HEK293 (cell line): ENCODE measurements at regions not wholly inside any gene's neighbourhood (a gene's known extent, or its start where the extent isn't known, plus 50 kb on each side); places are given as distances from the start of the nearest gene placed in this dataset.

Source experiments
- CTCF ChIA-PET: fragments of 350-600 bp; formaldehyde crosslinking; extraction: SDS; loops from one replicate; lab custom pipeline; 2021; ENCODE audit warnings: antibody characterized with exemption; lab: Yijun Ruan, JAX
- POLR2A ChIA-PET: fragments of 300-600 bp; formaldehyde crosslinking; extraction: SDS; loops from one replicate; lab custom pipeline; 2020; ENCODE audit warnings: antibody characterized with exemption, inconsistent platforms; lab: Yijun Ruan, JAX
- H3K27ac ChIP-seq: fragments of 200-500 bp; sonication (Bioruptor generic); 2 replicates; pipeline ENCODE4 v1.5.1; 2014; ENCODE audit warnings: low read depth, low read length, control low read depth, inconsistent platforms; ENCODE audit errors: extremely low read depth
- H3K36me3 ChIP-seq, 2 experiments: fragments of 200-500 bp in 1 of 2; sonication (Bioruptor generic) in 1 of 2; 1 replicate in 1 of 2; 2 replicates in 1 of 2; pipeline ENCODE4 v1.5.1; 2014 to 2017; ENCODE audit warnings: inconsistent platforms in 2 of 2, low read length in 2 of 2; ENCODE audit not compliant: control insufficient read depth in 2 of 2, insufficient read depth in 1 of 2
- H3K4me1 ChIP-seq: fragments of 200-500 bp; sonication (Bioruptor generic); 2 replicates; pipeline ENCODE4 v1.5.1; 2014; ENCODE audit warnings: mild to moderate bottlenecking, low read length, inconsistent platforms; ENCODE audit not compliant: control insufficient read depth, insufficient read depth
- H3K4me3 ChIP-seq: 2 replicates; pipeline ENCODE4 v1.5.1; 2011; ENCODE audit warnings: low read depth, mild to moderate bottlenecking, control low read depth, low read length, moderate library complexity
- H3K9me3 ChIP-seq: fragments of 200-500 bp; sonication (Bioruptor generic); 2 replicates; pipeline ENCODE4 v1.5.1; 2014; ENCODE audit warnings: low read depth, low read length, inconsistent platforms; ENCODE audit not compliant: control insufficient read depth, insufficient read depth
- GLIS2 ChIP-seq: fragments of 450-650 bp; formaldehyde crosslinking; IDR thresholded peaks from 2 replicates; pipeline ENCODE4 v1.5.1; 2016; ENCODE audit warnings: missing biosample characterization, missing genetic modification characterization
- KLF1 ChIP-seq: fragments of 450-650 bp; formaldehyde crosslinking; IDR thresholded peaks from 2 replicates; pipeline ENCODE4 v1.5.1; 2016; ENCODE audit warnings: missing biosample characterization, missing genetic modification characterization
- MYNN ChIP-seq: fragments of 450-650 bp; formaldehyde crosslinking; IDR thresholded peaks from 2 replicates; pipeline ENCODE4 v1.5.1; 2016; ENCODE audit warnings: missing biosample characterization, missing genetic modification characterization, borderline replicate concordance
- WT1 ChIP-seq: fragments of 450-650 bp; formaldehyde crosslinking; IDR thresholded peaks from 2 replicates; pipeline ENCODE4 v1.5.1; 2016; ENCODE audit warnings: missing biosample characterization, missing genetic modification characterization
- ZBTB7A ChIP-seq: fragments of 450-650 bp; formaldehyde crosslinking; IDR thresholded peaks from 2 replicates; pipeline ENCODE4 v1.5.1; 2016; ENCODE audit warnings: low read depth, missing biosample characterization, missing genetic modification characterization
- ZIC2 ChIP-seq: fragments of 450-650 bp; formaldehyde crosslinking; IDR thresholded peaks from 2 replicates; pipeline ENCODE4 v1.5.1; 2016; ENCODE audit warnings: missing biosample characterization, missing genetic modification characterization
- ZNF133 ChIP-seq: fragments of 450-650 bp; formaldehyde crosslinking; IDR thresholded peaks from 2 replicates; pipeline ENCODE4 v1.5.1; 2016; ENCODE audit warnings: missing biosample characterization, missing genetic modification characterization
- ZNF24 ChIP-seq: fragments of 450-650 bp; formaldehyde crosslinking; IDR thresholded peaks from 2 replicates; pipeline ENCODE4 v1.5.1; 2016; ENCODE audit warnings: missing biosample characterization, missing genetic modification characterization
- ZNF266 ChIP-seq: fragments of 450-650 bp; formaldehyde crosslinking; IDR thresholded peaks from 2 replicates; pipeline ENCODE4 v1.5.1; 2016; ENCODE audit warnings: missing biosample characterization, missing genetic modification characterization, low read depth
- ZNF341 ChIP-seq: fragments of 450-650 bp; formaldehyde crosslinking; IDR thresholded peaks from 2 replicates; pipeline ENCODE4; 2016; ENCODE audit warnings: low read depth, missing biosample characterization, missing genetic modification characterization
- ZNF645 ChIP-seq: fragments of 450-650 bp; formaldehyde crosslinking; IDR thresholded peaks from 2 replicates; pipeline ENCODE4; 2016; ENCODE audit warnings: missing biosample characterization, missing genetic modification characterization
- ZNF768 ChIP-seq: fragments of 450-650 bp; formaldehyde crosslinking; IDR thresholded peaks from 2 replicates; pipeline ENCODE4 v1.5.1; 2018; ENCODE audit warnings: missing biosample characterization, mild to moderate bottlenecking, missing genetic modification characterization
- TF ChIP-seq, protein P1 (sequence below): fragments of 450-650 bp; formaldehyde crosslinking; IDR thresholded peaks from 2 replicates; pipeline ENCODE4 v1.5.1; 2016; ENCODE audit warnings: missing biosample characterization, missing genetic modification characterization
- TF ChIP-seq, protein P2 (sequence below): fragments of 450-650 bp; formaldehyde crosslinking; IDR thresholded peaks from 2 replicates; pipeline ENCODE4 v1.5.1; 2016; ENCODE audit warnings: missing biosample characterization, missing genetic modification characterization
- TF ChIP-seq, protein P3 (sequence below): fragments of 450-650 bp; IDR thresholded peaks from 2 replicates; pipeline ENCODE4 v1.5.1; 2018; ENCODE audit warnings: missing biosample characterization, mild to moderate bottlenecking, missing genetic modification characterization

GRCh38 chr22:46093796-46094195, 56.5 kb upstream of the PPARA start:
- TF ChIP-seq, protein P1, sequence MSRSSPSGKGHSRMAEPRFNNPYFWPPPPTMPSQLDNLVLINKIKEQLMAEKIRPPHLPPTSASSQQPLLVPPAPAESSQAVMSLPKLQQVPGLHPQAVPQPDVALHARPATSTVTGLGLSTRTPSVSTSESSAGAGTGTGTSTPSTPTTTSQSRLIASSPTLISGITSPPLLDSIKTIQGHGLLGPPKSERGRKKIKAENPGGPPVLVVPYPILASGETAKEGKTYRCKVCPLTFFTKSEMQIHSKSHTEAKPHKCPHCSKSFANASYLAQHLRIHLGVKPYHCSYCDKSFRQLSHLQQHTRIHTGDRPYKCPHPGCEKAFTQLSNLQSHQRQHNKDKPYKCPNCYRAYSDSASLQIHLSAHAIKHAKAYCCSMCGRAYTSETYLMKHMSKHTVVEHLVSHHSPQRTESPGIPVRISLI (tag by site-specific recombination) = no peak
- no peak for TF ChIP-seq ZBTB7A (tag by site-specific recombination)
- no peak for TF ChIP-seq ZNF133 (tag by site-specific recombination)
- no peak for TF ChIP-seq ZNF24 (tag by site-specific recombination)
- TF ChIP-seq, protein P2, sequence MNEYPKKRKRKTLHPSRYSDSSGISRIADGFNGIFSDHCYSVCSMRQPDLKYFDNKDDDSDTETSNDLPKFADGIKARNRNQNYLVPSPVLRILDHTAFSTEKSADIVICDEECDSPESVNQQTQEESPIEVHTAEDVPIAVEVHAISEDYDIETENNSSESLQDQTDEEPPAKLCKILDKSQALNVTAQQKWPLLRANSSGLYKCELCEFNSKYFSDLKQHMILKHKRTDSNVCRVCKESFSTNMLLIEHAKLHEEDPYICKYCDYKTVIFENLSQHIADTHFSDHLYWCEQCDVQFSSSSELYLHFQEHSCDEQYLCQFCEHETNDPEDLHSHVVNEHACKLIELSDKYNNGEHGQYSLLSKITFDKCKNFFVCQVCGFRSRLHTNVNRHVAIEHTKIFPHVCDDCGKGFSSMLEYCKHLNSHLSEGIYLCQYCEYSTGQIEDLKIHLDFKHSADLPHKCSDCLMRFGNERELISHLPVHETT (tag by site-specific recombination) = no peak
- no peak for TF ChIP-seq ZNF266 (tag by site-specific recombination)
- no peak for TF ChIP-seq ZNF341
- TF ChIP-seq MYNN (tag by site-specific recombination) = no peak
- no peak for TF ChIP-seq ZNF645 (tag by site-specific recombination)
- ChIA-PET POLR2A (no interaction called here), CTCF (interaction anchor here (0.8 to 3.8 kb wide), 2 partner anchors 28 to 87 kb away, joined by 5 to 20 read pairs; no protein-coding TSS in a partner anchor)

GRCh38 chr22:46094676-46095075, 55.6 kb upstream of the PPARA start:
- H3K27ac ChIP-seq = peak overlapping the region; percentile 31; the same call in 1 of the 2 replicates
- no peaks in the 10 kb centered on the region for H3K9me3 ChIP-seq
- H3K4me3 ChIP-seq = no peak overlapping the region
- no peaks in the 10 kb centered on the region for H3K4me1 ChIP-seq
- TF ChIP-seq KLF1 (tag by site-specific recombination) (no peak), GLIS2 (tag by site-specific recombination) (peak; percentile 40; the same call in 1 of the 2 replicates)
- TF ChIP-seq, all 188 proteins: peak for 1
- POLR2A ChIA-PET = no interaction called here
- CTCF ChIA-PET = interaction anchor here (0.5 to 3.8 kb wide), 2 partner anchors 88 to 111 kb away, joined by 3 to 20 read pairs; no protein-coding TSS in a partner anchor
- peaks cover 0 to 26% of the 10 kb centered on the region in 2 experiments; a peak in 2 of 3 replicates for H3K36me3 ChIP-seq

More at GRCh38 chr22:46093796-46094195, 56.5 kb upstream of the PPARA start:
- no peak overlapping the region for H3K4me3 ChIP-seq
- peak overlapping the region; percentile 28; the same call in 1 of the 2 replicates for H3K27ac ChIP-seq
- H3K36me3 ChIP-seq = peaks cover 0 to 20% of the 10 kb centered on the region in 2 experiments; a peak in 2 of 3 replicates
- no peaks in the 10 kb centered on the region for H3K4me1 ChIP-seq
- no peaks in the 10 kb centered on the region for H3K9me3 ChIP-seq

GRCh38 chr22:46096051-46096450, 54.3 kb upstream of the PPARA start:
- ChIA-PET POLR2A (interaction anchor here (1.2 kb wide), 1 partner anchor 23 kb away, joined by 3 read pairs; no protein-coding TSS in a partner anchor), CTCF (interaction anchor here (0.6 kb wide), 1 partner anchor 26 kb away, joined by 3 read pairs; no protein-coding TSS in a partner anchor)
- TF ChIP-seq, protein P3, sequence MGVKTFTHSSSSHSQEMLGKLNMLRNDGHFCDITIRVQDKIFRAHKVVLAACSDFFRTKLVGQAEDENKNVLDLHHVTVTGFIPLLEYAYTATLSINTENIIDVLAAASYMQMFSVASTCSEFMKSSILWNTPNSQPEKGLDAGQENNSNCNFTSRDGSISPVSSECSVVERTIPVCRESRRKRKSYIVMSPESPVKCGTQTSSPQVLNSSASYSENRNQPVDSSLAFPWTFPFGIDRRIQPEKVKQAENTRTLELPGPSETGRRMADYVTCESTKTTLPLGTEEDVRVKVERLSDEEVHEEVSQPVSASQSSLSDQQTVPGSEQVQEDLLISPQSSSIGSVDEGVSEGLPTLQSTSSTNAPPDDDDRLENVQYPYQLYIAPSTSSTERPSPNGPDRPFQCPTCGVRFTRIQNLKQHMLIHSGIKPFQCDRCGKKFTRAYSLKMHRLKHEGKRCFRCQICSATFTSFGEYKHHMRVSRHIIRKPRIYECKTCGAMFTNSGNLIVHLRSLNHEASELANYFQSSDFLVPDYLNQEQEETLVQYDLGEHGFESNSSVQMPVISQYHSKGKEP (tag by site-specific recombination) = 0 out of 2 replicates have a peak, but pooled peaks have one; percentile 8
- TF ChIP-seq WT1 (tag by site-specific recombination) (no peak), ZNF768 (tag by site-specific recombination) (no peak), MYNN (tag by site-specific recombination) (0 out of 2 replicates have a peak, but pooled peaks have one; percentile 37), GLIS2 (tag by site-specific recombination) (peak; percentile 43; the same call in 1 of the 2 replicates), ZIC2 (tag by site-specific recombination) (peak; percentile 65)
- H3K4me1 ChIP-seq = no peaks in the 10 kb centered on the region
- no peak overlapping the region for H3K4me3 ChIP-seq
- H3K9me3 ChIP-seq = no peaks in the 10 kb centered on the region
- H3K27ac ChIP-seq = no peak overlapping the region
- H3K36me3 ChIP-seq = peaks cover 0 to 29% of the 10 kb centered on the region in 2 experiments; a peak in 2 of 3 replicates
